K562 (cell line): ENCODE measurements at regions not wholly inside any gene's neighbourhood (a gene's known extent, or its start where the extent isn't known, plus 50 kb on each side); places are given as distances from the start of the nearest gene placed in this dataset.

Experiments
- MAFG ChIP-seq: fragments of 450-650 bp; conservative IDR thresholded peaks from 2 replicates; pipeline ENCODE4 v1.6.1; 2016; ENCODE audit warnings: missing genetic modification characterization, missing compliant biosample characterization
- NR1H2 ChIP-seq: sonication (generic); formaldehyde crosslinking; IDR thresholded peaks from 2 replicates; pipeline ENCODE4 v1.4.0; 2020; ENCODE audit warnings: mild to moderate bottlenecking, missing genetic modification reagents
- RAD21 ChIP-seq, 2 experiments: fragments of 250-450 bp in 1 of 2; fragments of 450-650 bp in 1 of 2; sonication (Bioruptor Pico) in 1 of 2; formaldehyde crosslinking in 1 of 2; IDR thresholded peaks in 1 of 2; conservative IDR thresholded peaks in 1 of 2; 2 replicates each; pipeline versions ENCODE4 v1.4.0 to v1.8.0; 2020 to 2022; ENCODE audit warnings: mild to moderate bottlenecking in 2 of 2, moderate library complexity in 1 of 2

GRCh38 chr7:14954035-14954434 is 51.5 kb upstream of the DGKB start:
- TF ChIP-seq NR1H2 (CRISPR knock-in tag) (no peak), RAD21 (CRISPR knock-in tag; conservative IDR thresholded peaks at IDR 0.05 in 1 of 2, IDR thresholded peaks at IDR 0.05 in 1 of 2) (no peak), MAFG (no peak)
